ENCODE measurements at regions not wholly inside any gene's neighbourhood (a gene's known extent, or its start where the extent isn't known, plus 50 kb on each side); places are given as distances from the start of the nearest gene placed in this dataset.
A peak's percentile ranks its signal among the peaks of the same experiment; 100 is the strongest.
"Not testable (repeated sequence)": the region's sequence is repeated elsewhere in the genome, so short reads cannot be mapped to it uniquely, and the experiment has no call there.

DNA sequence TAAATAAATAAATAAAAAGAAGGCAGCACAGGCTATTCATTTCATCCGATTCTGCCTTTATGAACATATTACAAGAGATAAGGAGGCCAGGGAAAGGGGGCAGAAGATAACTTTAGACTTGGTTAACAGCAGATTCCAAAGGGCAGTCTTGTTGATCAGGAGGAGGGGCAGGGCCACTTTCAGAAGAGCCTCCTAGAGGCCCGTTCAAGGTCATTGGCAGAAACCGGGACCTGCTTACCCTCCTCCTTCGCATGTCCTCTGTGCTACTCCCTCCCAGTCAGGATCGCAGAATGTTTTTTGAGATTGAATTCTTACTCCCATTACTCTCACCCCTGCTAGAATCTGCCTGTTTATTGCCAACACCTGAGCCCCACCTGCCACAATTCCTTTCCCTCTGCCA, 217.0 kb upstream of the IPO5 start:
- no peak for DNase-seq

DNA sequence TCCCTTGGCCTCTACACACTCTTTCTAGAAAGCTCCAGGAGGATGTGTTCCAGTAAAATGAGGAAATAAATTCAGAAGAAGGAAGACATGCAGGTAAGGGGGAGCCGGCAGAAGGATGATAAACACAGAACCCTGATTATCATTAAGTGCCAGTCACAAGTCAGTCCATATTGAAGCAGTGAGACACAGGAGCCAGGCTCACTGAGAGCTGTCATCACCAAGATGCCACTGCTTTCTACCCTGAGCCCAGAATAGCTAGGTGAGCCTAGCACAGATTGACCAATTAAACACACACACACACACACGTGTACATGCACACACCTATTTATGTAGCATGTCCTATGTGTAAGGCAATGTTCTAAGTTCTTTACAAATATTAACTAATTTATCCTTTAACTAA, 211.4 kb upstream of the IPO5 start:
- DNase-seq: no peak

DNA sequence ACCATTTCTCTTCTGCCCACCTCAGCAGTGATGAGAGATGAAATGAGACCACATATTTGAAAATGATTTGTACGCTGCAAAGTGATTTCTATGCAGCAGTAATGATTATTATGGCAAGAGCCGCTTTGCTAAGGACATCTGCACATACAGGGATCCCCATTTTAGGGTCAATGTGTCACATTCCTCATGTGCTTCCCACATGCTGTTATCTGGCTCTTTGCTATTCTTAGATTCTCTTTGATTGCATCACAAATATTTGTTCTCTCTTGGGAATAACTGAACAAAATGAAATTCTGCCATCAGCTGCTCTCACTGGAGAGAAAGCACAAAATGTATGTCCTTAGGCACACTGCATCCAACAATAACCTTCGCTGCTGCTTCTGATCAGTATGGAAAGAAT, 209.5 kb upstream of the IPO5 start:
- no peak for DNase-seq

DNA sequence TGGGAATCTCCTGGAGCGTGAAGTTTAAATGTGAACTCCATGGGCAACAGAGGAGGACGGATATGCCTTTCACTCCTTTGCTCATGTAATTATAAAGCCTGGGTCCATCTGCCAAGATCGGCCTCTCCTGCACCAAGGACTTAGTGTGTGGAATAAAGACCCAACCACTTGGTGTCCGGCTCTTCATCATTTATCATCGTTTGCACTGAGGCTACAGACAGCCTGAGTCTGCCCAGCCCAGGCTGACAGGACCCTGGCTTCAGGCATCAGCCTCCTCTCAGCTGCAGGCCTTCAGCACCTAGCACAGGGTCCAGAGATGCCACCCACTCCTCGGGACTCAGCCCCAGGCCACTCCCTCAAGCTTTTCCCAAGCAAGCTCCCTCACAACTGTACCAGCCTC, 206.8 kb upstream of the IPO5 start:
- DNase-seq: no peak

DNA sequence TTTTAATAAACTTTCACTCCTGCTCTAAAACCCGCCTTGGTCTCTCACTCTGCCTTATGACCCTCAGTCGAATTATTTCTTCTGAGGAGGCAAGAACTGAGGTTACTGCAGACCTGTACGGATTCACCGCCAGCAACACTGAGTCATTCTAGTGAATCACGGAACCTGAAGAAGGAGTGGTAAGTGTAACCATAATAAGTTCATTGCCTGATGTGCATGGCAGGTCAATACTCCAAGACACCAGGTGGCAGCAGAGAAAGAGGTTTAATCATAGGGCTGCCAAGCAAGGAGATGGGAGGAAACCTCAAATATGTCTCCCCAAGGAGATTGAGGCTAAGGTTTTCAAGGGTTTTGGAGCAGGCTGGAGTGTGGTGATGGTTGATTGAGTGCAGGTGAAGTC, 204.3 kb upstream of the IPO5 start:
- DNase-seq: peak; percentile 5

DNA sequence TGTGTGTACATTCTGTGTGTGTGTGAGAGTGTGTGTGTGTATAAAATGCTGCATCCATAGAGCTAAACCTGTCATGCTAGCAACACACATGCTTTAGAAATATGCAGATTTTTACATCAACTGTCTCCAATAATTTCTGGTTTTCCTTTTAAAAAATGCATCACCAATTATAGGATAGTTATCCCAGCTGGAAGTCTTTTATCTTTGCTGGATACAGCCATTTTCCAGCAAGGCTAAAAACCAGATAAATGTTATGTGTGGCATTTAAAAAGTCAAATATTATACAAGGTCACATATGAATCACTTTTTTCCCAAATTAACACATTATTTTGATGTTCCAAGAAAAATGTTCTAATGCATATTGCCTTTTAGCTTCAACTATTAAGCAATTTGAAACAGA, 202.0 kb upstream of the IPO5 start:
- no peak for DNase-seq

DNA sequence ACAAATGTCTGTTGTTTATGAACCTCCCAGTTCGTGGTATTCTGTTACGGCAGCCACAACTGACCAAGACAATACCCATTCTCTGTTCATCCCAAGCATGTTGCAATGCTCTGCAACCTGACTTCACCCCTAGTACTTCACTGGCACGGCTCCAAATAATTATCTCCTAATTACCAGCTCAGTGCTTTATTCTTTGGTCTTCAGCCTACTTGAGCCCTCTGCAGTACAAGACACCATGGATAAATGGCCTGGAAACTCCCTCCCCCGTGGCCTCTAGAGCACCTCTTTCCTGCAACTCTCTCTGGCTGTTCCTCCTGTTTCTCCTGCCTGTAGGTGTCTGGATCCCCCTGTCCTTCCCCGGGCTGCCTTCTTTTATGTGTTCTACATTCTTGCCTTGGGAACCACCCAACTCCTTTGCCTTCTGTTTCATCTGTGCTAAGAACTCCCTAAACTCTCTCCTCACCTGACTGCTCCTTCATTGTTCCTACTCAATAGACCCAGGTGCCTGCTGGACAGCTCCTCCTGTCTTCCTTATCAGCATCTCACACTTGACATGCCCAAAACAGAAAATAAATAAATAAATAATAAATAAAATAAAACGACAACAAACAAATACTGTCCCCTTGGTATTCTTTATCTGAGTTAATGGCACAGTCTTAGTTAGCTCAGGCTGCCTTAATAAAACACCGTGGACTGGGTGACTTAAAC, 200.4 kb upstream of the IPO5 start:
- no peak for DNase-seq

DNA sequence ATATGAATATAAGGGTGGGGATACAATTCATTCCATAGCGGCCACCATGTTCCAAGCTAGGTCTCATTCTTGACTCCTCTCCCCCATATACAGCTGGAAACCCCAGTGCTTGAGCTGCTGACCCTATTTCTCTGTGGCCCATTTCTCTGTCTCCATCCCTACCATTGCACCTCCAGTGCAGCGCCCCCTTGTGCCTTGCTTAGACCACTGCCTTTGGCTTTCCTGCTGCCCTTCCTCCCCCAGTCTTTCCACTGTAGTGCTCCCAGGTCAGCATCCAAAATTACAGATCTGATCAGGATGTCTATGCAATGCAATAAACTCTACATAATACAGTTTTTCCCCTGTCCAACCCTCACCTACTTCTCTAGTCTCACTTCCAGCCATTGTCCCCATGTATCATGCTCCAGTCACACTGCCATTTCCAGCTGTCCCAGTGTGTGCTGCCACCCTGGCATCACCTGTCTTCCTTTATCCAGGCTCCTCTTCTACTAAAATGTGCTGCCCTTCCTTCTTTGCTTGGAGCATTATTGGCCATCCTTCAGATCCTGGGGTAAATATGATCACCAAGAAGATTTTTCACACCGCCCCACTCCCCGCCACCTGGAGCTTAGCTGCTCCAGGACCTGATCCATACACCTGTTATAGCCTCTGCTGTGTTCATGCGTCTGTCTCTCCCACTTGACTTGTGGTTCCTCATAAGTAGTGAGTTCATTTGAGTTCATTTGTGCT, 199.4 kb upstream of the IPO5 start:
- peak; percentile 2 for DNase-seq

DNA sequence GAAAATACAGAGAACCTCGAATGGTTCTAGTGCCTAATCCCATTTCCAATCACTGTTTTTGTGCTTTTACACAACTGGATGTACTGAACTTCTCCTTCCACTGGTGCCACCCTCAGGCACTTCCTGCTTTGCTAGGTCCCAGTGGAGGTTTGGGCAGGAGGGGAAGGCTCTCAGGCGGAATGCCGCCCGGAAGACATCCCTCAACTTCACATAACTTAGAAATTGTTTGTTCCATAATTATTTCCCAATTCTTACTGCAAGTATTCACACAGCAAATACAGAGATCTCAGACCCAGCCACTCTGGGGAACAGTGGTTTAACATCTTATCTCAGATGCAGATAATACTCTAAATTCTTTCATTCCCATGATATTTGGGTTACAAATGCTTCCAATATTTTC, 195.7 kb upstream of the IPO5 start:
- no peak for DNase-seq

DNA sequence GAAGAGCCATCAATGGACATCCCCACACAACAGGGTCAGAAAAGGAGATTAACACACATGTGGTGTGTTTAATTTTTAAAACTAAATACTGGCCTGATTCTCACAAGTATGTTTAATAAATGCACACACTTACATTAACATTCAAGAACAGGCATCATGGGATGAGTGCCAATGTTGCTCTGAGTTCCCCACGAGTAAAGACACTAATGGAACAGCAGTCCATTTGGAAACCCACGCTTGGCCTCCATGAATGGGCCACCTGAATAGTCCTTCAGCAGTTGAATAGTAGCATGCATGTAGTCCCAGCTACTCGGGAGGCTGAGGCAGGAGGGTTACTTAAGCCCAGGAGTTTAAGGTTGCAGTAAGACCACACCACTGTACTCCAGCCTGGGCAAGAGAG, 195.2 kb upstream of the IPO5 start:
- DNase-seq: no peak

DNA sequence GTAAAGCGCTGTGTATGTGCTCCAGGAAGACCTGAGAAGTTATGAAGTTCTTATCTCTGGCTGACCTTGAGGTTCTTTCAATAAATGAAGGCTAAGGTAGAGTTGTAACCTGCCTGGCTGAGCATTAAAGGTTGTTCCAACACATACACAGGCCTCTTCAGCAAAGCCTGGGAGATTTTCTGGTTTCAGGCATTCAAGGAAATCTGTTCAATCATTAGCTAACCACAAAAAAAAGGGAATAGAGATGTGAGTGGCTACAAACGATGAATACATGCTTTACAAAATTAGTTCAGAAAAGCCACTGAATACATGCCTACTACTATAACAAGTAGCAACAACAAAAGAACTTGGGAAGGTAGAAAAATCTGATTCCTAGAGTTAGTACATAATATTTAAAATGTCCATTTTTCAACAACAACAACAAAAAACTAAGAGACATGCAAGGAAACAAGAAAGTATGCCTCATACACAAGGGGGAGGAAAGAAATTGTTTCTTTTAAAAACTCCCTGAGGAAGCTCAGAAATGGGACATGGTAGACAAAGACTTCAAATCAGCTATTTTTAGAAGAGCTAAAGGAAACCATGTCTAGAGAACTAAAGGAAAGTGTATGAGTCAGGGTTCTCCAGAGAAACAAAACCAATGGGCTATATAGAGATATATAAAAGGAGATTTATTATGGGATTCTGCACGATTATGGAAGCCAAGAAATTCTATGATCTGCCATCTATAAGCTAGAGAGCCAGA, 191.5 kb upstream of the IPO5 start:
- no peak for DNase-seq

DNA sequence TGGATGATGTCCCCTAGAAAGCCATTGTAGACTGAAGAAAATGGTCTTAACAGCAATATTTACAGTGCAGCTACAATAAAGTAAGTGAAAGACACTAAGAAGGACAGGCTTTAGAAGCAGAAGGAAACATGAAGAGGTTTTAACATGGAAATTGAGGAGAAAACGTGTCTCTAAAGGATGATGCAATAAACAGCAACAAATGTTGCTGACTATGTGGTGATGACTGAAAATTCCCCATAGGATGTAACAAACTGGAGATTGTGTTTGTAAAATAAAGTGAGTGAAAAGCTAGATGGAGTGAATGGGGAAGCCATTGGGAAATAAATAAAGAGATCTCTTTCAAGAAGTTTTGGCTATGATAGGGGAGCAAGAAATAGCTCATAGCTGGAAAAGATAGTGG, 186.7 kb upstream of the IPO5 start:
- DNase-seq: no peak

DNA sequence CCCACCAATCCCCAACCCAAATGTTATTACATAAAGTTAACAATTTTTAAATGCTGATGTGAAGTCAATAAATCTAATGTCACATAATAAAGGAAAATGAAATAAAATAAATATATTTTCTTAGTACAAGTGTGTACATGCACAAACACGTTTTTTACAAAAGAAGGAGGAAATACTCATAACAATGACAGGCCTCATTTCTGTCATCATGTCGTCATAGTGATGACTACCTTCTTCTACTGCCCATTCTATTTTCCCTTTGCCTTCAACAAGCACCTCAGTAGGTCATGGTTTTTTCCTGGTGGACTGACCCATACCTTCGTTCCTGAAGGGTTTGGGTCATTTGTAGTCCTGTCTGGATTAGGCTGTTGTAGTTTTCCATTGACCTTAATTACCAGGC, 185.3 kb upstream of the IPO5 start:
- no peak for DNase-seq

DNA sequence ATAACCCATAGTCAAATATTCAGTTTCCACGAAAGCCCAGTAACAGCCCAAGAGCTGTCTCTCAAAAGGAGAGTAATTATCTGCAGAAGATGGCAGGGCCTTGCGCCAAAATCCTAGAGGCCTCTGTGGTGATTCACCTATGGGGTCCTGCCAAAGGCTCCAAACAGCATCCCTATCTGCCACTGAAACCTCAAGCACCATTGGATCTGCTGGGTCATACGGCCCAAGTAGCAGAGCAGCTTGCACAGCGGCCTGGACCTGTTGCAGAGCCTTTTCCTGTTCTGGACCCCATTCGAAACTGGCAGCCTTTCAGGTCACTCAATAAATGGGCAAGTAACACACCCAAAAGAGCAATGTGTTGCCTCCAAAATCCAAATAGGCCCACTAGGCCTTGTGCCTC, 183.2 kb upstream of the IPO5 start:
- DNase-seq: not testable (repeated sequence)

DNA sequence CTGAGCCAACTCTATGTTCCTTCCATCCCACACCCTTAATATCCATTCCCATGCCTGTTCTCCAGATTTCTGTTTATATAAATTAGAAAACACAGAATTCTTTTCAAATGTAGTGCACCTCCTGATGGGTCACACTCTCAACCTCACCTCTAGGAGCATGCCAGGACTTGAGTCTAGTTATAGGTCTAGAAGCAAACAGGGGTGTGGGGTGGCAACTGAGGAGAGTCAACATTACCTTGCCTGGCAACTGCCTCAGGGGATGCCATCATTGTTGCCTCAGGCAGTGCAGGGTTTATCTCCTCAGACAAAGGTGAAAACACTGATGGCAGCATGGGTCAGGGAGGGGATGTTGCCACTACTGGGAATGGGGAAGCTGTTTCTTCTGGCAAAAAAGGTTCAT, 181.0 kb upstream of the IPO5 start:
- DNase-seq: not testable (repeated sequence)

DNA sequence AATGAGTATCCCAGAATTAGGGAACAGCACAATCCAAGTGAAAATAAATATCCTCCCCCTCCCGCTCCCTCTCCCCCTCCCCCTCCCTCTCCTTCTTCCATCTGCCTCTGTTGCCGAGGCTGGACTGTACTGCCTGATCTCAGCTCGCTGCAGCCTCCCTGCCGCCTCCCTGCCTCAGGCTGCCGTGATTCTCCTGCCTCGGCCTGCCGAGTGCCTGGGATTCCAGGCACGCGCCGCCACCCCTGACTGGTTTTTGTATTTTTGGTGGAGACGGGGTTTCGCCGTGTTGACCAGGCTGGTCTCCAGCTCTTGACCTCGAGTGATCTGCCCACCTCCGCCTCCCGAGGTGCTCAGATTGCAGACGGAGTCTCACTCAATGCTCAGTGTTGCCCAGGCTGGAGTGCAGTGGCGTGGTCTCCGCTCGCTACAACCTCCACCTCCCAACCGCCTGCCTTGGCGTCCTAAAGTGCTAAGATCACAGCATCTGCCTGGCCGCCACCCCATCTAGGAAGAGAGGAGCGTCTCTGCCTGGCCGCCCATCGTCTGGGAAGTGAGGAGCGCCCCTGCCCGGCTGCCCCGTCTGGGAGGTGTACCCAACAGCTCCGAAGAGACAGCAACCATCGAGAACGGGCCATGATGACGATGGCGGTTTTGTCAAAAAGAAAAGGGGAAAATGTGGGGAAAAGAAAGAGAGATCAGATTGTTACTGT, 178.9 kb upstream of the IPO5 start:
- not testable (repeated sequence) for DNase-seq

DNA sequence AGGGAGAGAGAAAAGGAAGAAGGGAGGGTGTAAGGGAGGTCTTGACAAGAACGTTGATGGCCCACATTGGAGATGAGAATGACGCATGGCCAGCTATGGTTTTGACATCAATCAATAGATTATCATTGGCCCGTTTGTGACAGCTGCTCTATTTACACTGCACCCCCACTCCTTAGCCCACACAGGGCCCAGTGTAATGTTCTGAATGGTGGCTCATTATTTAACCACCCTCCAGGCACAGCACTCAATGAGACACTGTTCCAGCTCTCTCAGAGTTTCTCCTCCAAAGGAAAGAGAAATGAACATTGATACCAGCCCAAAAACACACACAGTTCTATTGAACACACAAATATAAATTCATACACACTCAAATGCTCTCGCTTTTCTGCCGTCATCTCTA, 173.0 kb upstream of the IPO5 start:
- no peak for DNase-seq

DNA sequence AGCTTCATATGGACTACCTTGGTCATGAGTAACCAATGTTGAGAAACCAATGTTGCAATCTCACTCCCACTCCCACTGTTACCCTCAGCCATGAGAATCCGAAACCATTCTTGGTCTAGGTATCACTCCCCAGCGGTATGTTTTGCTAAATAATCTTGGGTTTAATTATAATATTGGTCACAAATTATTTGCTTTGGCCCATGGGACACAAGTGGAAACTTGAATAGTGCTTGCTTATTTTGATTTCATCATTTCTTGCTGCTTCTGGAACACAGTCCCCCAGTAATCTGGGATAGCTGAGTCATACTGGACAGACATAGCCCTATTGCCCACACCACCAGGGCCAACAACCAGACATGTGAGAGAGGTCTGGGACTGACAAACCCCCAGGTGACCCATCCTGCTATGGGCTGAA, 171.6 kb upstream of the IPO5 start:
- no peak for DNase-seq

DNA sequence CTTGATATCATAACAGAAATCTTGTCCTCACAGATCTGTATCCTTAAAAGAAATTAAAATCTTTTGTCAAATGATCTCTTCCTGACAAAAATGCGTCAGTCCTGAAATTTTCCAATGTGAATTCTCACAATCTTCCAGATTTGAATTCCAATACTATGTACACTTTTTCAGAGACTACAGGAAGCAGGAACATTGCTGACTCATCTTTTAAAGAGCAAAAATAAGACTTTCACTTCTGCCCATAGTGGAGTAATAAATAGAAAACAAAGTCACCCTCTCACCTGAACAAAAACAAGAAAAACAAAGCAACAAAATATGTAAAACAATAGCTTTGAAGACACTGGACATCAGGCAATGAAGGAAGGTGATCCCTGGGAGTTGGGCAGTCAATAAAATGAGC, 167.0 kb upstream of the IPO5 start:
- no peak for DNase-seq

DNA sequence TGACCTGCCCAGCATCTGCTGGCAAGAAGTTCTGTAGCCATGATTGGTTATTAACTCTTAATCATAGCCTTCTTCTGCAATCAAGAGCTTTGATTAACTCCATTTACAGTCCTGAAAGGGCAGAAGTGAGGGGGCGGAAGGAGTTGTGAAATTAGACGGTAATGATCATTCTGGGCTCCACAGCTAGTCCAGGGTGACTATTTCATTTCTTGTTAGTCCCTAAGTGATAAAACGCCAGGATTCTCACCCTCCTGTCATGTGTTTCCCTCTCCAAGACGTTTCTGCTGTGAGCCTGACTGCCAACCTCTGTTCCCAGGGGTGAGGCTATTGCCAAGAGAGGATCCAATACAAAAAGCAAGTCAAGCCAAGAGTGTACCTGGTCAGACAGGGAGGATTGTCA, 155.9 kb upstream of the IPO5 start:
- DNase-seq: no peak

DNA sequence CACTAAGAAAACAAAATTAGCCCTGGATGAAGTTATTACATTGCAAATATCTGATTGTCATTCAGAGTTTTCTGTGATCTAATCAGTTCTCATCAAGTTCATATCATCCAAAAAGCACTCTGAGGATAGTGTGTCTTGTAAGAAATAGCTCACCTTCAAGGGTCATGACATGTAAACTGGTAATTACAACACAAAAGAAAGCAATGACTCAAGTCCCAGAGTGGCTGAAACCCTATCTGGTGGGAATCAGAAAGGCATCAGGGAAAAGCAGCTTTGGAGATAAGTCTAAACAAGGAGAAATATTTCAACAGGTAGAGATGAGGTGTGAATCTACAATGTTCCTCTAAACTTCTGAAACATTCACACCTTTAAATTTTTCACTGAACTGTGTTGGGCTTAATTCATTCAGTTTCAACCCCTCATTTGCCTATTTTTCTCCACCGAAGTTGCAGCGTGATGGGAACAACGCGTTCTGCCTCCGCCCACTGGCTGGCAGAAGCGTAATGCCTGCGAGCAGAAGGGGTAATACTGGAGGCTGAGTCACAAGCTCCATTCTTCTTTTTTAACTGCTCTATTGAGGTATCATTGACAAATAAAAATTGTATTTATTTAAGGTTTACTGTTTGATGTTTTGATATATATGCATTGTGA, 155.2 kb upstream of the IPO5 start:
- DNase-seq: no peak

DNA sequence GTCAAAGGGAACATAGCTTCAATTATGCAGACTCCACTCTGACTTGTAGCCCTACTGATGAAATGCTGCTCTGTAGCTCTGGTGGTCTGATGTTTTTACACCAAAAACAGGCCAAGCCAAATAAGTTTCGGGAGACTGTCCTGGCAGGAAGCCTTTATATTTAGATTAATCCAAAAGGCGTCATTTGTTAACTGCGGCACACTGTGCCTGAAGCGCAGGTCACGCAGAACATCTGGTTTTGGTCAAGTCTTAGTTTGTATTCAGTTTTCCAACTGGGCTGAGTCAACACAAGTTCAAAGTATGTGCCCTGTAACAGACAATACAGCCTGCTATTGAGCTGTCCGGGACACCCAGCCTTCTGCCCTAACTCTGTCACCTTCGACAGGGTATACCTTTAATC, 154.6 kb upstream of the IPO5 start:
- DNase-seq: no peak

DNA sequence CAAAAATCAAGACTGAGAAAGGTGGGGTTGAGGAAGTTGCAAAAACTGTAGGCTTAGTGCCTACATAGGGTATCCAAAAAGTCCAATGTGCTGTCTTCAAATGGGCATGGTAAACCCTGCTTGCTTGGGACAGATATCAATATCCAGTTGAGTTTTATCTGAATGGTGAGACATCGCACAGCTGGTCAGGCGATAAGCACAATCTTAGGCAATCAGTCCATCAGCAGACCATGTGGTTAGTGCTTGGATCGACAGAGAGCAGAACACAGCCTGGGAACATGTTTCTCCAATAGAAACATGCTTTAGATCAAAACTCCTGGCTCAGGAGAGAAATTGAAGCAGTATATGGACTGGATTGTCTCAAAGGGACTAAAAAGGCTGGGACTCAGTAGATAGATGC, 151.3 kb upstream of the IPO5 start:
- peak; percentile 1 for DNase-seq
